Keratinocyte (primary cell): ENCODE measurements at regions not wholly inside any gene's neighbourhood (a gene's known extent, or its start where the extent isn't known, plus 50 kb on each side); places are given as distances from the start of the nearest gene placed in this dataset.

ENCODE experiments used
- DNase-seq: peaks from one replicate; pipeline ENCODE4 v3.0.0-alpha.2; 2011; ENCODE audit warnings: low read depth, missing footprints, low spot score
- FAIRE-seq: peaks from 2 replicates; lab custom pipeline; 2011; peaks lifted over from hg19 to GRCh38; lab: Jason Lieb, UNC
- H2AFZ ChIP-seq: 2 replicates; pipeline ENCODE4 v1.6.0; 2012; ENCODE audit warnings: low read length, control low read depth, inconsistent platforms; ENCODE audit not compliant: control insufficient read depth
- H3K27ac ChIP-seq: 2 replicates; pipeline ENCODE4 v1.5.1; 2011; ENCODE audit warnings: low read length; ENCODE audit not compliant: control insufficient read depth, insufficient read depth
- H3K27me3 ChIP-seq: 3 replicates; pipeline ENCODE4 v1.6.0; 2011; ENCODE audit warnings: low read length; ENCODE audit not compliant: control insufficient read depth, insufficient read depth; ENCODE audit errors: extremely low read depth
- H3K36me3 ChIP-seq, 2 experiments: 2 replicates in 1 of 2; 3 replicates in 1 of 2; pipeline ENCODE4 v1.5.1; 2011; ENCODE audit warnings: low read length in 2 of 2, mild to moderate bottlenecking in 1 of 2; ENCODE audit not compliant: control insufficient read depth in 2 of 2, insufficient read depth in 2 of 2; ENCODE audit errors: extremely low read depth in 1 of 2
- H3K4me1 ChIP-seq: 3 replicates; pipeline ENCODE4 v1.5.1; 2011; ENCODE audit warnings: low read length; ENCODE audit not compliant: control insufficient read depth, insufficient read depth; ENCODE audit errors: extremely low read depth
- H3K4me2 ChIP-seq: 3 replicates; pipeline ENCODE4 v1.6.0; 2011; ENCODE audit warnings: low read depth, low read length; ENCODE audit not compliant: control insufficient read depth, insufficient read depth; ENCODE audit errors: extremely low read depth
- H3K4me3 ChIP-seq, 3 experiments: fragments of 200-600 bp in 1 of 3; sonication (generic) in 1 of 3; 2 replicates in 2 of 3; 3 replicates in 1 of 3; pipeline ENCODE4 v1.5.1; 2011 to 2016; ENCODE audit warnings: low read length in 3 of 3, mild to moderate bottlenecking in 3 of 3, control low read depth in 2 of 3, inconsistent platforms in 1 of 3, low read depth in 1 of 3, mixed read lengths in 1 of 3, mixed run types in 1 of 3, moderate library complexity in 1 of 3; ENCODE audit not compliant: control insufficient read depth in 2 of 3, insufficient read depth in 2 of 3; ENCODE audit errors: extremely low read depth in 1 of 3
- H3K79me2 ChIP-seq: 2 replicates; pipeline ENCODE4 v1.6.0; 2012; ENCODE audit warnings: low read length; ENCODE audit not compliant: control insufficient read depth, insufficient read depth
- H3K9ac ChIP-seq: 3 replicates; pipeline ENCODE4 v1.6.0; 2011; ENCODE audit warnings: low read length; ENCODE audit not compliant: control insufficient read depth, insufficient read depth; ENCODE audit errors: extremely low read depth
- H3K9me1 ChIP-seq: 3 replicates; pipeline ENCODE4 v1.6.0; 2011; ENCODE audit warnings: low read length; ENCODE audit not compliant: control insufficient read depth, insufficient read depth; ENCODE audit errors: extremely low read depth
- H3K9me3 ChIP-seq: 2 replicates; pipeline ENCODE4 v1.5.1; 2012; ENCODE audit warnings: low read depth, low read length; ENCODE audit not compliant: control insufficient read depth
- H4K20me1 ChIP-seq: 3 replicates; pipeline ENCODE4 v1.6.0; 2011; ENCODE audit warnings: low read length; ENCODE audit not compliant: control insufficient read depth, insufficient read depth; ENCODE audit errors: extremely low read depth
- EZH2 ChIP-seq: IDR thresholded peaks from one replicate; pipeline ENCODE4 v1.6.1; 2012; ENCODE audit warnings: inconsistent platforms, mild to moderate bottlenecking, low read length, moderate library complexity
- dilution Hi-C: fragments of 300-500 bp; cut with MboI; formaldehyde crosslinking; loops from one replicate; pipeline ENCODE4 v1.7.0; 2020; ENCODE audit warnings: low sequenced_read_pairs; ENCODE audit not compliant: extremely low pct_ligation_motif_present
- TF ChIP-seq, protein P1 (sequence below), 3 experiments: IDR thresholded peaks in 1 of 3; conservative IDR thresholded peaks in 1 of 3; optimal IDR thresholded peaks in 1 of 3; 2 replicates in 2 of 3; 3 replicates in 1 of 3; pipeline versions ENCODE3 to v1.5.1; 2011; ENCODE audit warnings: low read length in 3 of 3, mild to moderate bottlenecking in 3 of 3, moderate library complexity in 2 of 3, control low read depth in 1 of 3, inconsistent platforms in 1 of 3; ENCODE audit not compliant: insufficient read depth in 2 of 3; ENCODE audit errors: extremely low read depth in 1 of 3

DNA sequence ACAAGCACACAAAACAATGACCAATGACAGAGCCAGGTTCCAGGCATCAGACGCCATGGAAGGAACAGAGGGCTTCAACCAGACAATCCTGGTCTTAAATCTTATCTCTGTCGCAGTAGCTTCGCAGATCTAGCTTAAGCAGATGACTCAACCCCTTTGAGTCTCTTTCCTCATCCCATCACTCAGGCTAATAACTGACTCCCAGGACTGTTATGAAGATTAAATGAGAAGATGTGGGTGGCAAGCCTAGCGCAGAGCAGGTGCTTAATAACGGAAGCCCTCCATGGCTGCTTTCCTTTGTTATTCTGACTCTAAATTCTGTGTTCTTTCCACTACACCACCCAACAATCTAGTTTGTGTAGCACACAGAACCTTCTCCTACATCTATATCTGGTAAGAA, 110.9 kb downstream of the SLC24A2 start:
- no peak for DNase-seq
- peaks cover 8% of the 10 kb centered on the region for H3K27me3 ChIP-seq
- H3K9ac ChIP-seq: no peak overlapping the region
- H3K9me3 ChIP-seq: no peaks in the 10 kb centered on the region
- TF ChIP-seq EZH2: no peak
- TF ChIP-seq, protein P1, sequence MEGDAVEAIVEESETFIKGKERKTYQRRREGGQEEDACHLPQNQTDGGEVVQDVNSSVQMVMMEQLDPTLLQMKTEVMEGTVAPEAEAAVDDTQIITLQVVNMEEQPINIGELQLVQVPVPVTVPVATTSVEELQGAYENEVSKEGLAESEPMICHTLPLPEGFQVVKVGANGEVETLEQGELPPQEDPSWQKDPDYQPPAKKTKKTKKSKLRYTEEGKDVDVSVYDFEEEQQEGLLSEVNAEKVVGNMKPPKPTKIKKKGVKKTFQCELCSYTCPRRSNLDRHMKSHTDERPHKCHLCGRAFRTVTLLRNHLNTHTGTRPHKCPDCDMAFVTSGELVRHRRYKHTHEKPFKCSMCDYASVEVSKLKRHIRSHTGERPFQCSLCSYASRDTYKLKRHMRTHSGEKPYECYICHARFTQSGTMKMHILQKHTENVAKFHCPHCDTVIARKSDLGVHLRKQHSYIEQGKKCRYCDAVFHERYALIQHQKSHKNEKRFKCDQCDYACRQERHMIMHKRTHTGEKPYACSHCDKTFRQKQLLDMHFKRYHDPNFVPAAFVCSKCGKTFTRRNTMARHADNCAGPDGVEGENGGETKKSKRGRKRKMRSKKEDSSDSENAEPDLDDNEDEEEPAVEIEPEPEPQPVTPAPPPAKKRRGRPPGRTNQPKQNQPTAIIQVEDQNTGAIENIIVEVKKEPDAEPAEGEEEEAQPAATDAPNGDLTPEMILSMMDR (optimal IDR thresholded peaks at IDR 0.05 in 1 of 3, IDR thresholded peaks at IDR 0.05 in 1 of 3, conservative IDR thresholded peaks at IDR 0.05 in 1 of 3; ENCODE audit: extremely low read depth in 1 of 3, insufficient read depth in 2 of 3, low read length in 3 of 3): no peak
- dilution Hi-C loops: no loop called here
- no peak overlapping the region for H3K27ac ChIP-seq
- no peaks in the 10 kb centered on the region for H3K4me1 ChIP-seq
- no peak overlapping the region for H3K4me3 ChIP-seq
- no peaks in the 10 kb centered on the region for H3K36me3 ChIP-seq
- no peak overlapping the region for H2AFZ ChIP-seq
- FAIRE-seq: no peak
- no peaks in the 10 kb centered on the region for H4K20me1 ChIP-seq
- H3K4me2 ChIP-seq: no peak overlapping the region
- H3K9me1 ChIP-seq: no peaks in the 10 kb centered on the region
- H3K79me2 ChIP-seq: no peaks in the 10 kb centered on the region

DNA sequence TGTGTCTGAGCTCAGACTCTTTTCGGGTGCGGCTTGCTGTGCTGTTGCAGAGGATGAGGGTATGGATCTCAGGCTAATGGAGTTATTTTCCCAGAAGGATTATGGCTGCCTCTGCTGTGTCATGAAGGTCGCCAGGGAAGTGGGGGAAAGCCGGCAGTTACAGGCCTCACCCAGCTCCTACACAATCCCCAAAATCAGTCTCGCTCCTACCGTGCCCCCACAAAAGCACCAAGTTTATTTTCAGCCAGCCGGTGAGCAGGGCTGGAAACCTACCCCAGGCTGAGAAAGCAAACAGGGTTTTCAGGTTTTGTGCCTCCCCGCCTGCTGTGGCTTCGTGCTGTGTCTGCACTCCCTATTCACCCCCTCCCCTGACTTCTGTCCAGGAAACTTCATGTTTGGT, 113.3 kb downstream of the SLC24A2 start:
- Histone ChIP-seq H3K36me3 (no peaks in the 10 kb centered on the region), H3K27ac (no peak overlapping the region), H2AFZ (no peak overlapping the region), H3K9me1 (no peaks in the 10 kb centered on the region), H3K9me3 (no peaks in the 10 kb centered on the region), H3K4me2 (no peak overlapping the region), H3K4me1 (no peaks in the 10 kb centered on the region), H3K9ac (no peak overlapping the region), H3K79me2 (no peaks in the 10 kb centered on the region), H3K27me3 (peaks cover 8% of the 10 kb centered on the region), H3K4me3 (no peak overlapping the region), H4K20me1 (no peaks in the 10 kb centered on the region)
- DNase-seq (no peak), FAIRE-seq (no peak)
- TF ChIP-seq, protein P1 (optimal IDR thresholded peaks at IDR 0.05 in 1 of 3, IDR thresholded peaks at IDR 0.05 in 1 of 3, conservative IDR thresholded peaks at IDR 0.05 in 1 of 3; ENCODE audit: extremely low read depth in 1 of 3, insufficient read depth in 2 of 3, low read length in 3 of 3): no peak
- TF ChIP-seq EZH2: no peak
- dilution Hi-C loops: no loop called here
